Thoracic aorta (tissue), 2 donors: ENCODE measurements at regions not wholly inside any gene's neighbourhood (a gene's known extent, or its start where the extent isn't known, plus 50 kb on each side); places are given as distances from the start of the nearest gene placed in this dataset.

ENCODE experiments used
- ATAC-seq: fragments of 150-250 bp; one replicate; pipeline ENCODE4 v1.8.0; 2017; ENCODE audit warnings: low read depth; ENCODE audit not compliant: insufficient number of reproducible peaks, low FRiP score
- DNase-seq: peaks from one replicate; pipeline ENCODE4 v3.0.0-alpha.2; 2020; ENCODE audit warnings: low spot score
- H3K27ac ChIP-seq, 2 donors: fragments of 200-600 bp; sonication (generic); 1 replicate in 1 of 2; 2 replicates in 1 of 2; pipeline ENCODE4 v1.5.1; 2016; ENCODE audit warnings: mild to moderate bottlenecking in 2 of 2, moderate library complexity in 2 of 2
- H3K27me3 ChIP-seq: fragments of 200-600 bp; sonication (generic); replicated peaks from 2 replicates; pipeline ENCODE4 v1.6.0; 2016; ENCODE audit warnings: mild to moderate bottlenecking; ENCODE audit not compliant: insufficient read depth
- H3K36me3 ChIP-seq: fragments of 200-600 bp; sonication (generic); one replicate; pipeline ENCODE4 v1.5.1; 2016
- H3K4me1 ChIP-seq, 2 donors: fragments of 200-600 bp; sonication (generic); 1 replicate in 1 of 2; 2 replicates in 1 of 2; pipeline versions ENCODE4 v1.5.1 to v1.6.0; 2016; ENCODE audit warnings: low read depth in 2 of 2, mild to moderate bottlenecking in 1 of 2; ENCODE audit not compliant: control insufficient read depth in 1 of 2
- H3K4me3 ChIP-seq: fragments of 200-600 bp; sonication (generic); 2 replicates; pipeline ENCODE4 v1.5.1; 2016; ENCODE audit warnings: mild to moderate bottlenecking
- H3K9me3 ChIP-seq: fragments of 200-600 bp; sonication (generic); 2 replicates; pipeline ENCODE4 v1.5.1; 2016
- CTCF ChIP-seq: fragments of 200-600 bp; sonication (generic); IDR thresholded peaks from one replicate; pipeline ENCODE4 v1.5.1; 2019; ENCODE audit warnings: antibody characterized with exemption

- TF ChIP-seq CTCF = no peak
- ATAC-seq (no peak), DNase-seq (no peak)
- Histone ChIP-seq H3K4me3 (no peak overlapping the region), H3K36me3 (no peaks in the 10 kb centered on the region), H3K27me3 (no peaks in the 10 kb centered on the region), H3K4me1 (no peaks in the 10 kb centered on the region), H3K27ac (no peak overlapping the region), H3K9me3 (no peaks in the 10 kb centered on the region)
These were observed 272.5 kb upstream of the B3GAT1 start for GRCh38 chr11:134684576-134684975.

GRCh38 chr11:134683860-134684259 is 271.8 kb upstream of the B3GAT1 start:
- no peak overlapping the region for H3K4me3 ChIP-seq
- TF ChIP-seq CTCF = no peak
- H3K9me3 ChIP-seq = no peaks in the 10 kb centered on the region
- no peaks in the 10 kb centered on the region for H3K36me3 ChIP-seq
- no peak for ATAC-seq
- H3K27ac ChIP-seq = no peak overlapping the region
- H3K4me1 ChIP-seq = no peaks in the 10 kb centered on the region
- no peak for DNase-seq
- no peaks in the 10 kb centered on the region for H3K27me3 ChIP-seq

GRCh38 chr11:134682577-134682976 is 270.5 kb upstream of the B3GAT1 start:
- no peak overlapping the region for H3K4me3 ChIP-seq
- no peaks in the 10 kb centered on the region for H3K27me3 ChIP-seq
- H3K27ac ChIP-seq = no peak overlapping the region
- H3K36me3 ChIP-seq = no peaks in the 10 kb centered on the region
- H3K9me3 ChIP-seq = no peaks in the 10 kb centered on the region
- no peaks in the 10 kb centered on the region for H3K4me1 ChIP-seq
- DNase-seq (no peak), ATAC-seq (no peak)
- no peak for TF ChIP-seq CTCF

- Histone ChIP-seq H3K9me3 (no peaks in the 10 kb centered on the region), H3K27ac (no peak overlapping the region), H3K4me1 (no peaks in the 10 kb centered on the region), H3K36me3 (no peaks in the 10 kb centered on the region), H3K4me3 (no peak overlapping the region), H3K27me3 (no peaks in the 10 kb centered on the region)
- DNase-seq (no peak), ATAC-seq (no peak)
- TF ChIP-seq CTCF = no peak
These were observed 267.6 kb upstream of the B3GAT1 start for GRCh38 chr11:134679592-134679991.

GRCh38 chr11:134678744-134679143 is 266.7 kb upstream of the B3GAT1 start:
- Histone ChIP-seq H3K27me3 (no peaks in the 10 kb centered on the region), H3K9me3 (no peaks in the 10 kb centered on the region), H3K4me3 (no peak overlapping the region), H3K4me1 (no peaks in the 10 kb centered on the region), H3K36me3 (no peaks in the 10 kb centered on the region), H3K27ac (no peak overlapping the region)
- no peak for TF ChIP-seq CTCF
- DNase-seq = no peak
- ATAC-seq = no peak
